ENCODE measurements at regions not wholly inside any gene's neighbourhood (a gene's known extent, or its start where the extent isn't known, plus 50 kb on each side); places are given as distances from the start of the nearest gene placed in this dataset.

- in situ Hi-C loops (cut with HindIII; ENCODE audit: low sequenced_read_pairs): no loop called here
- no peak overlapping the region for H3K4me3 ChIP-seq (ENCODE audit: low read depth, low read length)
- no peak for TF ChIP-seq CTCF (IDR thresholded peaks at IDR 0.05; ENCODE audit: low read depth, low read length)
- no peak for DNase-seq (ENCODE audit: low read depth, low spot score)
Observed at GRCh38 chr6:73954881-73955280, 258.9 kb downstream of the CD109 start.

DNA sequence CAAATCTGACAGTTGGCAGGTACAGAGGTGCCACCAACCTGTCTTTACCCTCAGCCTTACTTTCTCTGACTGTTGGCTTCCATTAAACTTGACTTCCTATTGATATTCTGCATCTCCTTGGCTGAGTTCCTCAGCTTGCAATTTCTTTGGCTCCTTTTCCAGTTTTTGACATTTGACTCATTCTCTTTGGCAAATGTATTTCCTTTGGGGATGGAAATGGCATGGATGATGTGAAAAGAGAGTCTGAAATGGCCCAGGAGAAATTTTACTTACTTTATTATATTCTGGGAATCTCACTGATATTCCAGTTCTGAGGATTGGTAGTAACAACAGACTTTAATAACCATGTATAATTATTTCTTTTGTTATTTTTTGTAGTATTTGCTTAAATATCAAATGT, 255.2 kb downstream of the CD109 start:
- TF ChIP-seq CTCF (IDR thresholded peaks at IDR 0.05; ENCODE audit: low read depth, low read length): no peak
- no peak for DNase-seq (ENCODE audit: low read depth, low spot score)
- no peak overlapping the region for H3K4me3 ChIP-seq (ENCODE audit: low read depth, low read length)
- in situ Hi-C loops (cut with HindIII; ENCODE audit: low sequenced_read_pairs): no loop called here

DNA sequence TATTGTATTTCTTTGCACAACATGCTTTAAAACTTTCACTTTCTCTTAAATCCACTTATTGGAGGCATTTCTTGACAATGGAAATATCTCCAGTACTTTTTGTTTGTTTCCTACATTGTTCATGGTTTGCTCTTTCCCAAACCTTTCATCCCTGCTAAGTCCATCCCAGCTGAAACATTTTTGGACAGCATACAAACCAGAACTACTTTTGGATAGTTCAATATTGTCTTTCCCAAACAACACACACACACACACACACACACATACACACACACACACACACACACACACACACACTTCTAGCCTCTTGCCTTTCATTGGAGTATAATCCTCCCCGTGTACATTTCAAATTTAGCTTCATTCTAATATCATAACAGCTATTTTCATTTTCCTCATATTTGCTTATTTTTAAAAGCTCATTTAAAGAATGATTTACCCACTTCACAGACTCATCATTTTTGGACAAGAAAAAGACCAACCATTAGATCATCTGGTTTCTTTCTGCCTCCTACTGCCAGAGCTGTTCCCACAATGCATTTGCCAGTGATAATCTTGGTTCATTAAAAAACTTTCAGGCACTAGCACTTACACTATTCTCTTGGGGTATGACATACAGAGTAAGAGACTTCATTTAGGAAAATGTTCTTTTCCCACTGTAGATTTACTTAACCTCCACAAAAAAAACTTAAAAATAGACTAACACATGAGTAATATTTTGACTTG, 248.1 kb downstream of the CD109 start:
- in situ Hi-C loops (cut with HindIII; ENCODE audit: low sequenced_read_pairs): no loop called here
- TF ChIP-seq CTCF (IDR thresholded peaks at IDR 0.05; ENCODE audit: low read depth, low read length): no peak
- no peak for DNase-seq (ENCODE audit: low read depth, low spot score)
- H3K4me3 ChIP-seq (ENCODE audit: low read depth, low read length): no peak overlapping the region

GRCh38 chr6:73943411-73943810, 247.4 kb downstream of the CD109 start:
- DNase-seq (ENCODE audit: low read depth, low spot score): no peak
- no peak for TF ChIP-seq CTCF (IDR thresholded peaks at IDR 0.05; ENCODE audit: low read depth, low read length)
- no peak overlapping the region for H3K4me3 ChIP-seq (ENCODE audit: low read depth, low read length)
- in situ Hi-C loops (cut with HindIII; ENCODE audit: low sequenced_read_pairs): no loop called here

DNA sequence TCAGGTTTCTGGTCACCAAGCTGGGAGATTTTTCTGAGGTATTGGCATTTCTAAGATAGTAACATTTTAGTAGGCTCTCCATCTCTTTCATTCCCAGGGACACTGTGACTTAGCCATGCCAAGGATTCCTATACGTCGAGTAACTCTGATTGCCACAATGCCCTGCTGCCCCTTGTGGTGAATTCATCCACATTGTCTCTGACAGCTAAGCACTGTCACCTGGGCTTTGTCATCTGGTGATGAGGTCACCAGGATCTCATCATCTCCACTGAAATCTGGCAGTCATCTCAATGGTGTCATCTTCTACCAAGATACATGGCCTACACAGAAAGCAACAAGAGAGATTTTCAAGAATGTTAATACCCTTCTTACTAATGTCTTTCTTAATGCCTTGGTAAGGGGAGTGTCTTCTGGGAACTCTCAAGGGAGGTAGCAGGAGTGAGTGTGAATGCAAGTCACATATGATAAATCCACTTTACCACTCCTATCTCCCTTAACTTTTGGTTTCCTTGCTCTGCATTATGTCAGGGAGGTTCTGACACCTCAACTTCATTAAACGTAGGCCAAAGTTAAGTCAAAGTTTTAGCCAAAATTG, 246.7 kb downstream of the CD109 start:
- H3K4me3 ChIP-seq (ENCODE audit: low read depth, low read length): no peak overlapping the region
- no peak for TF ChIP-seq CTCF (IDR thresholded peaks at IDR 0.05; ENCODE audit: low read depth, low read length)
- no peak for DNase-seq (ENCODE audit: low read depth, low spot score)
- in situ Hi-C loops (cut with HindIII; ENCODE audit: low sequenced_read_pairs): no loop called here

GRCh38 chr6:73941892-73942291, 245.9 kb downstream of the CD109 start:
- in situ Hi-C loops (cut with HindIII; ENCODE audit: low sequenced_read_pairs): no loop called here
- no peak overlapping the region for H3K4me3 ChIP-seq (ENCODE audit: low read depth, low read length)
- no peak for TF ChIP-seq CTCF (IDR thresholded peaks at IDR 0.05; ENCODE audit: low read depth, low read length)
- no peak for DNase-seq (ENCODE audit: low read depth, low spot score)

Data from astrocyte of the spinal cord (primary cell).